HG02970 (cell line): ENCODE measurements at regions not wholly inside any gene's neighbourhood (a gene's known extent, or its start where the extent isn't known, plus 50 kb on each side); places are given as distances from the start of the nearest gene placed in this dataset.

Experiments used
- ATAC-seq: cut with Tn5 transposase; IDR thresholded peaks from one replicate; pipeline ENCODE4 v1.9.1; 2021; ENCODE audit warnings: mild to moderate bottlenecking, moderate library complexity, moderate number of reproducible peaks; ENCODE audit not compliant: unreplicated experiment, low FRiP score

- no peak for ATAC-seq
Measured at GRCh38 chr2:121164042-121164441, 121.0 kb downstream of the TFCP2L1 start.

GRCh38 chr2:121165038-121165542 is 119.9 kb downstream of the TFCP2L1 start:
- no peak for ATAC-seq
